Astrocyte (in vitro differentiated cells and primary cell): ENCODE measurements at regions not wholly inside any gene's neighbourhood (a gene's known extent, or its start where the extent isn't known, plus 50 kb on each side); places are given as distances from the start of the nearest gene placed in this dataset.

ENCODE experiments used
- DNase-seq: peaks from one replicate; pipeline ENCODE4 v3.0.0-alpha.2; 2010; ENCODE audit warnings: low read depth
- FAIRE-seq: peaks from 2 replicates; lab custom pipeline; 2011; peaks lifted over from hg19 to GRCh38; lab: Jason Lieb, UNC
- H2AFZ ChIP-seq: 2 replicates; pipeline ENCODE4 v1.6.0; 2012; ENCODE audit warnings: low read depth, low read length, inconsistent platforms
- H3K27ac ChIP-seq: 2 replicates; pipeline ENCODE4 v1.5.1; 2011; ENCODE audit warnings: low read depth, low read length, inconsistent platforms
- H3K27me3 ChIP-seq: 2 replicates; pipeline ENCODE4 v1.6.0; 2011; ENCODE audit warnings: low read length, inconsistent platforms; ENCODE audit not compliant: insufficient read depth
- H3K36me3 ChIP-seq: 2 replicates; pipeline ENCODE4 v1.5.1; 2011; ENCODE audit warnings: low read length, inconsistent platforms; ENCODE audit not compliant: insufficient read depth
- H3K4me1 ChIP-seq: 2 replicates; pipeline ENCODE4 v1.5.1; 2011; ENCODE audit warnings: low read length, inconsistent platforms; ENCODE audit not compliant: insufficient read depth
- H3K4me2 ChIP-seq: 2 replicates; pipeline ENCODE4 v1.6.0; 2012; ENCODE audit warnings: low read length, inconsistent platforms
- H3K4me3 ChIP-seq: 2 replicates; pipeline ENCODE4 v1.5.1; 2011; ENCODE audit warnings: low read depth, mild to moderate bottlenecking, low read length, inconsistent platforms; ENCODE audit not compliant: insufficient read depth
- H3K79me2 ChIP-seq: 2 replicates; pipeline ENCODE4 v1.6.0; 2012; ENCODE audit warnings: mild to moderate bottlenecking, low read length, inconsistent platforms; ENCODE audit not compliant: insufficient read depth
- H3K9ac ChIP-seq: 2 replicates; pipeline ENCODE4 v1.6.0; 2012; ENCODE audit warnings: mild to moderate bottlenecking, low read length, inconsistent platforms
- H3K9me3 ChIP-seq: 2 replicates; pipeline ENCODE4 v1.5.1; 2012; ENCODE audit warnings: low read depth, mild to moderate bottlenecking, low read length, inconsistent platforms; ENCODE audit not compliant: insufficient read depth
- H4K20me1 ChIP-seq: 2 replicates; pipeline ENCODE4 v1.6.0; 2012; ENCODE audit warnings: low read length, inconsistent platforms; ENCODE audit not compliant: insufficient read depth
- H3K27ac Mint-ChIP-seq: one replicate; pipeline ENCODE4 v1.8.0; 2021; ENCODE audit warnings: mild to moderate bottlenecking, mixed read lengths; ENCODE audit not compliant: unreplicated experiment
- H3K27me3 Mint-ChIP-seq: one replicate; pipeline ENCODE4 v1.8.0; 2021; ENCODE audit warnings: low read depth, mixed read lengths; ENCODE audit not compliant: unreplicated experiment
- H3K36me3 Mint-ChIP-seq: one replicate; pipeline ENCODE4 v1.8.0; 2021; ENCODE audit warnings: low read depth, mixed read lengths; ENCODE audit not compliant: unreplicated experiment
- H3K4me1 Mint-ChIP-seq: one replicate; pipeline ENCODE4 v1.8.0; 2021; ENCODE audit warnings: low read depth, mixed read lengths; ENCODE audit not compliant: unreplicated experiment
- H3K4me3 Mint-ChIP-seq: one replicate; pipeline ENCODE4 v1.8.0; 2021; ENCODE audit warnings: mild to moderate bottlenecking, moderate library complexity, mixed read lengths; ENCODE audit not compliant: unreplicated experiment
- H3K9me3 Mint-ChIP-seq: one replicate; pipeline ENCODE4 v1.8.0; 2021; ENCODE audit warnings: mild to moderate bottlenecking, mixed read lengths; ENCODE audit not compliant: unreplicated experiment
- EZH2 ChIP-seq: IDR thresholded peaks from 2 replicates; pipeline ENCODE4 v1.6.1; 2012; ENCODE audit warnings: mild to moderate bottlenecking, low read length, inconsistent platforms; ENCODE audit not compliant: insufficient read depth
- TF ChIP-seq, protein P1 (sequence below): IDR thresholded peaks from 2 replicates; pipeline ENCODE4 v1.5.1; 2011; ENCODE audit warnings: low read depth, mild to moderate bottlenecking, inconsistent platforms, low read length, moderate library complexity; ENCODE audit not compliant: insufficient read depth

DNA sequence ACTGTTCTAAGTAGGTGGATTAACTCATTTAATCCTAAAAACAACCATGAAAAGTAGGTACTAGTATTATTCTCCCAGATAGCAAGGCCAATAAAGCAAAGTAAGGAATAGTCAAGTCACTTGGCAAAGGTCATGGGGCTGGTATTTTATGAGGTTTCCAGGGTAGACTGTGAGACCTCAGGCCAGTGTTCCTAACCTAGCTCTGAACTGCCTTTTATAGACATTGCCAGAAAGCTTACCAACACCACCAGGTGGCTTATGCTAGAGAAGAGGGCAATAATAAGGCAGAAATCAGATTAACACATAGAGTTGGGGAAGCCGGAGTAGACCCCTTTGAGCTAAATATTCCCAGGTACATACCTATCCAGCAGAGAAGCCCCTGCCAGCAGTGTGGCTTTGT is 490.9 kb upstream of the TENM4 start:
- FAIRE-seq (no peak), DNase-seq (no peak)
- Mint-ChIP-seq H3K27ac (no peak overlapping the region), H3K4me1 (no peaks in the 10 kb centered on the region), H3K36me3 (no peaks in the 10 kb centered on the region), H3K27me3 (peaks cover 3% of the 10 kb centered on the region), H3K9me3 (no peaks in the 10 kb centered on the region), H3K4me3 (no peak overlapping the region)
- TF ChIP-seq EZH2 = no peak
- TF ChIP-seq, protein P1, sequence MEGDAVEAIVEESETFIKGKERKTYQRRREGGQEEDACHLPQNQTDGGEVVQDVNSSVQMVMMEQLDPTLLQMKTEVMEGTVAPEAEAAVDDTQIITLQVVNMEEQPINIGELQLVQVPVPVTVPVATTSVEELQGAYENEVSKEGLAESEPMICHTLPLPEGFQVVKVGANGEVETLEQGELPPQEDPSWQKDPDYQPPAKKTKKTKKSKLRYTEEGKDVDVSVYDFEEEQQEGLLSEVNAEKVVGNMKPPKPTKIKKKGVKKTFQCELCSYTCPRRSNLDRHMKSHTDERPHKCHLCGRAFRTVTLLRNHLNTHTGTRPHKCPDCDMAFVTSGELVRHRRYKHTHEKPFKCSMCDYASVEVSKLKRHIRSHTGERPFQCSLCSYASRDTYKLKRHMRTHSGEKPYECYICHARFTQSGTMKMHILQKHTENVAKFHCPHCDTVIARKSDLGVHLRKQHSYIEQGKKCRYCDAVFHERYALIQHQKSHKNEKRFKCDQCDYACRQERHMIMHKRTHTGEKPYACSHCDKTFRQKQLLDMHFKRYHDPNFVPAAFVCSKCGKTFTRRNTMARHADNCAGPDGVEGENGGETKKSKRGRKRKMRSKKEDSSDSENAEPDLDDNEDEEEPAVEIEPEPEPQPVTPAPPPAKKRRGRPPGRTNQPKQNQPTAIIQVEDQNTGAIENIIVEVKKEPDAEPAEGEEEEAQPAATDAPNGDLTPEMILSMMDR = no peak
- Histone ChIP-seq H3K9ac (no peak overlapping the region), H3K9me3 (no peaks in the 10 kb centered on the region), H4K20me1 (no peaks in the 10 kb centered on the region), H3K27me3 (no peaks in the 10 kb centered on the region), H2AFZ (no peak overlapping the region), H3K4me1 (no peaks in the 10 kb centered on the region), H3K4me2 (no peak overlapping the region), H3K79me2 (no peaks in the 10 kb centered on the region), H3K27ac (no peak overlapping the region), H3K4me3 (no peak overlapping the region), H3K36me3 (no peaks in the 10 kb centered on the region)

- H3K79me2 ChIP-seq = no peaks in the 10 kb centered on the region
- no peaks in the 10 kb centered on the region for H3K36me3 ChIP-seq
- no peaks in the 10 kb centered on the region for H3K9me3 ChIP-seq
- H3K4me3 Mint-ChIP-seq = no peak overlapping the region
- no peak overlapping the region for H2AFZ ChIP-seq
- no peaks in the 10 kb centered on the region for H3K27me3 Mint-ChIP-seq
- FAIRE-seq = no peak
- no peak for DNase-seq
- no peaks in the 10 kb centered on the region for H4K20me1 ChIP-seq
- no peak overlapping the region for H3K27ac ChIP-seq
- H3K4me2 ChIP-seq = no peak overlapping the region
- no peak for TF ChIP-seq EZH2
- TF ChIP-seq, protein P1 = no peak
- H3K9me3 Mint-ChIP-seq = no peaks in the 10 kb centered on the region
- no peaks in the 10 kb centered on the region for H3K4me1 ChIP-seq
- H3K27ac Mint-ChIP-seq = no peak overlapping the region
- H3K36me3 Mint-ChIP-seq = no peaks in the 10 kb centered on the region
- no peak overlapping the region for H3K4me3 ChIP-seq
- no peaks in the 10 kb centered on the region for H3K4me1 Mint-ChIP-seq
- no peak overlapping the region for H3K9ac ChIP-seq
- H3K27me3 ChIP-seq = no peaks in the 10 kb centered on the region
Measured at GRCh38 chr11:79926707-79927106, 485.9 kb upstream of the TENM4 start.

DNA sequence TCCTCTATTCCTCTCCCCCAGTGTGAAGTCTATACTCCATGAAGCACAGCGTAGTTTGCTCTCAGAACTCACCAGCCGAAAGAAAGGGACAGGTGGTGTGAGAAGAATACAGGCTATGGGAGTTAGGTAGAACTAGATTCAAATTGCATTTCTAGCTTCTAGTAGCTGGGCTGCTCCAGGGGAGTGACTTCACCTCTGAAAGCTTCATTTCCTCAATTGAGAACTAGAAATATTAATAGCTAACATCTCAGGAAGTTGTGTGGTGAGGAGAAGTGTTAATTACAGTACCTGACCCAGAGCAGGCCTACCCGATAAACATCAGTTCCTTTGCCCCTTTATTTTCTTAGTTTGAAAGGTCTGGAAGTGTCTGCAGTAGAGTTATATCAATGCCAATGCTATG is 484.7 kb upstream of the TENM4 start:
- Histone ChIP-seq H2AFZ (no peak overlapping the region), H3K4me2 (no peak overlapping the region), H3K4me1 (no peaks in the 10 kb centered on the region), H3K27me3 (no peaks in the 10 kb centered on the region), H3K36me3 (no peaks in the 10 kb centered on the region), H3K27ac (no peak overlapping the region), H4K20me1 (no peaks in the 10 kb centered on the region), H3K4me3 (no peak overlapping the region), H3K9ac (no peak overlapping the region), H3K9me3 (no peaks in the 10 kb centered on the region), H3K79me2 (no peaks in the 10 kb centered on the region)
- TF ChIP-seq, protein P1 = no peak
- TF ChIP-seq EZH2 = no peak
- Mint-ChIP-seq H3K4me3 (no peak overlapping the region), H3K27ac (no peak overlapping the region), H3K9me3 (no peaks in the 10 kb centered on the region), H3K27me3 (no peaks in the 10 kb centered on the region), H3K36me3 (no peaks in the 10 kb centered on the region), H3K4me1 (no peaks in the 10 kb centered on the region)
- DNase-seq (no peak), FAIRE-seq (no peak)
